ENCODE measurements at regions not wholly inside any gene's neighbourhood (a gene's known extent, or its start where the extent isn't known, plus 50 kb on each side); places are given as distances from the start of the nearest gene placed in this dataset.

- no peak for TF ChIP-seq EZH2phosphoT487 (IDR thresholded peaks at IDR 0.05; ENCODE audit: borderline replicate concordance, low read depth, low read length)
- TF ChIP-seq CTCF (conservative IDR thresholded peaks at IDR 0.05; ENCODE audit: low read length): no peak
Measured at GRCh38 chr2:167504695-167505094, 616.4 kb downstream of the XIRP2 start.
